ENCODE measurements at regions not wholly inside any gene's neighbourhood (a gene's known extent, or its start where the extent isn't known, plus 50 kb on each side); places are given as distances from the start of the nearest gene placed in this dataset.

DNA sequence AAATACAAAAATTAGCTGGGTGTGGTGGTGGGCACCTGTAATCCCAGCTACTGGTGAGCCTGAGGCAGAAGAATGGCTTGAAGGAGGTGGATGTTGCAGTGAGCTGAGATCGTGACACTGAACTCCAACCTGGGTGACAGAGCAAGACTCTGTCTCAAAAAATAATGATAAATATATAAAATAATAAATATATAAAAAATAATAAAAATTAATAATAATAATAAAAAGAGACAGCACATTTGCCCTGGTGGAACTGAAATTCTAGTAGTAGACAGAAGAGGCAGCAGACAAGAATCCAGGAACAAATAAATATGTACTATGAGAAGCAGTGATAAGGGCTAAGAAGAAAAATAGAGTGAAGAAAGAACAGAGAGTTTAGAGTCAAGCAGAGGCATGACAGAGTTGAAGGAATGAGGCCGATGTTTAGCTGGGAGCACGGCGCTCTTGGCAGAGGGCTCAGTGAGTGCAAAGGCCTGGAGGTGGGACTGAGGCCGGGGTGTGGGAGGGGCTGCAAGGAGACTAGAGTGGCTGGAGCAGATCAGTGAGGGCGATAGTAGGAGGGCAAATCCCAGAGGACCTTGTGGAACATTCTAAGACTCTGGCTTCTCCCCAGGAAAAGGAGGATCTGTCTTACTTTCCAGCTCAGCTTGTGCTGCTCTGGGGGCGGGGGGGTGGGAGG, 410.3 kb downstream of the MN1 start:
- peaks cover 2% of the 10 kb centered on the region for H3K27me3 Mint-ChIP-seq (ENCODE audit: low read depth)
- DNase-seq (ENCODE audit: low spot score in 2 of 2, unreplicated experiment in 2 of 2), result no peak

DNA sequence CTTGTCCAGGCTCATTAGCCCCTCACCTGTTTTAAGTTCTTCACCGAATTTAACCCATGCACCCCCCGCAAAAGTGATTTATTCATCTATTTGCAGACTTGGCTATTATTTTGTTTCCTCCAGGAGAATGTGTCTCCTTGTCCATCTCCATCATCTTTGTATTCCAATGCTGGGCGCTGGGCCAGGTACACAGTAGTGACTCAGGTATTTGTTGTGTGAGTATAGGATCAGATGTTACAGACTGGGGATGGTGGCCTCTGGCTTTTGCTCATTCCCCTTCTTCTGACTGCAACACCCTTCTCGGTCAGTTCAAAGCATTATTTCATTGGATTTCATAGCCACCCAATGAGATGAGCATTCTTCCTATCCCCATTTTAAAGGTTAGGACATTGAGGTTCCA, 408.2 kb downstream of the MN1 start:
- peaks cover 33% of the 10 kb centered on the region for H3K4me1 Mint-ChIP-seq
- DNase-seq (ENCODE audit: low spot score in 2 of 2, unreplicated experiment in 2 of 2), result no peak
- no peaks in the 10 kb centered on the region for H3K36me3 Mint-ChIP-seq
- H3K27ac Mint-ChIP-seq, result no peak overlapping the region
- H3K27me3 Mint-ChIP-seq (ENCODE audit: low read depth), result peaks cover 2% of the 10 kb centered on the region
- no peaks in the 10 kb centered on the region for H3K9me3 Mint-ChIP-seq
- TF ChIP-seq, protein P1, sequence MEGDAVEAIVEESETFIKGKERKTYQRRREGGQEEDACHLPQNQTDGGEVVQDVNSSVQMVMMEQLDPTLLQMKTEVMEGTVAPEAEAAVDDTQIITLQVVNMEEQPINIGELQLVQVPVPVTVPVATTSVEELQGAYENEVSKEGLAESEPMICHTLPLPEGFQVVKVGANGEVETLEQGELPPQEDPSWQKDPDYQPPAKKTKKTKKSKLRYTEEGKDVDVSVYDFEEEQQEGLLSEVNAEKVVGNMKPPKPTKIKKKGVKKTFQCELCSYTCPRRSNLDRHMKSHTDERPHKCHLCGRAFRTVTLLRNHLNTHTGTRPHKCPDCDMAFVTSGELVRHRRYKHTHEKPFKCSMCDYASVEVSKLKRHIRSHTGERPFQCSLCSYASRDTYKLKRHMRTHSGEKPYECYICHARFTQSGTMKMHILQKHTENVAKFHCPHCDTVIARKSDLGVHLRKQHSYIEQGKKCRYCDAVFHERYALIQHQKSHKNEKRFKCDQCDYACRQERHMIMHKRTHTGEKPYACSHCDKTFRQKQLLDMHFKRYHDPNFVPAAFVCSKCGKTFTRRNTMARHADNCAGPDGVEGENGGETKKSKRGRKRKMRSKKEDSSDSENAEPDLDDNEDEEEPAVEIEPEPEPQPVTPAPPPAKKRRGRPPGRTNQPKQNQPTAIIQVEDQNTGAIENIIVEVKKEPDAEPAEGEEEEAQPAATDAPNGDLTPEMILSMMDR (IDR thresholded peaks at IDR 0.05; ENCODE audit: unreplicated experiment), result no peak
- no peak overlapping the region for H3K4me3 Mint-ChIP-seq

More for the DNA sequence above, 410.3 kb downstream of the MN1 start:
- H3K4me1 Mint-ChIP-seq, result peaks cover 42% of the 10 kb centered on the region
- H3K4me3 Mint-ChIP-seq, result no peak overlapping the region
- H3K9me3 Mint-ChIP-seq, result no peaks in the 10 kb centered on the region
- TF ChIP-seq, protein P1 (IDR thresholded peaks at IDR 0.05; ENCODE audit: unreplicated experiment), result no peak
- H3K27ac Mint-ChIP-seq, result peak overlapping the region; percentile 84
- H3K36me3 Mint-ChIP-seq, result no peaks in the 10 kb centered on the region

DNA sequence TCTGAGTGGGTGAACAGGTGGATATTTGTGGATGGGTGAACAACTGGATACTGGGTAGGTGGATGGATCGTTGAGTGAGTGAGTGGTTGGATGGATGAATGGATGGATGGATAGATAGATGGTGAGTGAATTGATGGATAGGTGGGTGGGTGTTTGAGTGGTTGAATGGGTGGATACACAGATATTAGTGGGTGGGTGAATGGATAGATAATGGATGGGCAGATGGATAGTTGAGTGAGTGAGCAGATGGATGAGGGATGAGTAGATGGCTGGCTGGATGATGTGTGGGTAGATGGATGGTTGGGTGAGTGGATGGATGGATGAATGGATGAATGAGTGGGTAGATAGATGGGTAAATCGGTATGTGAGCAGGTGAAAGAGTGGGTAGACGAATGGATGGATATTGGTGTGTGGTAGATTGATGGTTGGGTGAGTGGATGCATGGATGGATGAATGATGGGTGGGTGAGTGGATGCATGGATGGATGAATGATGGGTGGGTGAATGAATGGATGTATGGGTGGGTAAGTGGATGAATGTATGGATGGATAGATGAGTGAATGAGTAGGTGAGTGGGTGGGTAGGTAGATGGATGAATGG, 406.7 kb downstream of the MN1 start:
- Mint-ChIP-seq H3K4me1 (peaks cover 28% of the 10 kb centered on the region), H3K9me3 (no peaks in the 10 kb centered on the region), H3K4me3 (no peak overlapping the region), H3K27ac (no peak overlapping the region), H3K36me3 (no peaks in the 10 kb centered on the region), H3K27me3 (ENCODE audit: low read depth) (peaks cover 3% of the 10 kb centered on the region)
- DNase-seq (ENCODE audit: low spot score in 2 of 2, unreplicated experiment in 2 of 2), result no peak
- TF ChIP-seq, protein P1 (IDR thresholded peaks at IDR 0.05; ENCODE audit: unreplicated experiment), result no peak

- TF ChIP-seq, protein P1 (IDR thresholded peaks at IDR 0.05; ENCODE audit: unreplicated experiment), result no peak
- H3K4me1 Mint-ChIP-seq, result peaks cover 16% of the 10 kb centered on the region
- H3K4me3 Mint-ChIP-seq, result no peak overlapping the region
- no peaks in the 10 kb centered on the region for H3K36me3 Mint-ChIP-seq
- no peak for DNase-seq (ENCODE audit: low spot score in 2 of 2, unreplicated experiment in 2 of 2)
- H3K9me3 Mint-ChIP-seq, result peaks cover 6% of the 10 kb centered on the region
- H3K27me3 Mint-ChIP-seq (ENCODE audit: low read depth), result peaks cover 3% of the 10 kb centered on the region
- peak overlapping the region; percentile 13 for H3K27ac Mint-ChIP-seq
Measured at GRCh38 chr22:27397036-27397953, 404.3 kb downstream of the MN1 start.

GRCh38 chr22:27397954-27398342, 403.6 kb downstream of the MN1 start:
- Mint-ChIP-seq H3K4me3 (no peak overlapping the region), H3K4me1 (peaks cover 16% of the 10 kb centered on the region), H3K27ac (no peak overlapping the region), H3K27me3 (ENCODE audit: low read depth) (peaks cover 3% of the 10 kb centered on the region), H3K9me3 (peaks cover 13% of the 10 kb centered on the region), H3K36me3 (no peaks in the 10 kb centered on the region)
- TF ChIP-seq, protein P1 (IDR thresholded peaks at IDR 0.05; ENCODE audit: unreplicated experiment), result no peak
- DNase-seq (ENCODE audit: low spot score in 2 of 2, unreplicated experiment in 2 of 2), result no peak
